ENCODE measurements at regions not wholly inside any gene's neighbourhood (a gene's known extent, or its start where the extent isn't known, plus 50 kb on each side); places are given as distances from the start of the nearest gene placed in this dataset.

DNA sequence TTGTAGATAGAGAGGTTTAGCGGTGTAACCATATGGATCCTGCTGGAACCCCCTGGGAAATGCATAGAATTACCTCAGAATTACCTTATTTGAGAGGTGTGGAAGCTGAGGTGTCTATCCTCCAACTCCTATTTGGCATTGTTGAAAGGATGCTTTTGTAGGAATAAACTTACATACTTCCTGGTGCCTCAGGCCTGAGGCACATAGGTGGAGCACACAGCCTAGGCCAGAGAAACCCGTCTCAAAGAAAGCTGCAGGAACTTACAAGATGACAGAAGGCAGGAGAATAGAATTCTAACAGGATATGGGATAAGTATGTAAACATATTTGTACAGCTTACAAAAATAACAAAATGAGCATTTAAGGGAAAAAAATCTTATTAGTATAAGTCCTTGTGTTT, 1507.2 kb upstream of the ZEB2 start:
- 72 to 84% (median 79%) methylated on average over 2 of the region's 2 CpGs for WGBS, 3 donors
- Histone ChIP-seq H3K9me3 (no peaks in the 10 kb centered on the region), H3K4me1 (no peaks in the 10 kb centered on the region), H3K27ac (no peak overlapping the region), H3K27me3 (ENCODE audit: insufficient read depth in 3 of 3, low read length in 2 of 3) (no peaks in the 10 kb centered on the region), H3K4me3 (no peak overlapping the region), H3K36me3 (ENCODE audit: insufficient read depth in 1 of 2, low read depth in 1 of 2) (no peaks in the 10 kb centered on the region)
- DNase-seq: no peak
- no peak for ATAC-seq
- intact Hi-C loops (cut with DNase I): no loop called here
- TF ChIP-seq CTCF (IDR thresholded peaks at IDR 0.05): no peak

DNA sequence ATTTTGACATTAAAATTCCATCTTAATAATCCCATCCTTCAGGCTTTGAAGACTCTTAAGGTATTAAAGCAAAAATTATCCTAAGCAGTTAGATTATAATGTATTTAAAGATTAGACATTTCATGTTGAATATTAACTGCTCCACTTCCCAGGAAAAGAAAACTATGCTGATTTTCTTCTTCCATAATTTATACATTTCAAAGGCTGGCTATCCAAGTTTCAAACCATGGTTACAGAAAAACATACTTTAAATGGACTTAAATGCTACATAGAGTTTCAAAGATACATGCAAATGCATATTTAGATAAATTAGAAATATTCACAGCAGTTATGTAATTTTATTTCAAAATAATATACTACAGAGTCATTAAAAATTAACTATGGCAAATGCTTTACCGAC, 1505.6 kb upstream of the ZEB2 start:
- DNase-seq: no peak
- TF ChIP-seq CTCF (IDR thresholded peaks at IDR 0.05): no peak
- H3K27me3 ChIP-seq (ENCODE audit: insufficient read depth in 3 of 3, low read length in 2 of 3): no peaks in the 10 kb centered on the region
- no peak overlapping the region for H3K4me3 ChIP-seq
- intact Hi-C loops (cut with DNase I): no loop called here
- no peaks in the 10 kb centered on the region for H3K4me1 ChIP-seq
- WGBS, 3 donors: 88 to 93% (median 92%) methylated on average over 1 of the region's 1 CpG
- no peak for ATAC-seq
- H3K27ac ChIP-seq: no peak overlapping the region
- no peaks in the 10 kb centered on the region for H3K9me3 ChIP-seq
- no peaks in the 10 kb centered on the region for H3K36me3 ChIP-seq (ENCODE audit: insufficient read depth in 1 of 2, low read depth in 1 of 2)

DNA sequence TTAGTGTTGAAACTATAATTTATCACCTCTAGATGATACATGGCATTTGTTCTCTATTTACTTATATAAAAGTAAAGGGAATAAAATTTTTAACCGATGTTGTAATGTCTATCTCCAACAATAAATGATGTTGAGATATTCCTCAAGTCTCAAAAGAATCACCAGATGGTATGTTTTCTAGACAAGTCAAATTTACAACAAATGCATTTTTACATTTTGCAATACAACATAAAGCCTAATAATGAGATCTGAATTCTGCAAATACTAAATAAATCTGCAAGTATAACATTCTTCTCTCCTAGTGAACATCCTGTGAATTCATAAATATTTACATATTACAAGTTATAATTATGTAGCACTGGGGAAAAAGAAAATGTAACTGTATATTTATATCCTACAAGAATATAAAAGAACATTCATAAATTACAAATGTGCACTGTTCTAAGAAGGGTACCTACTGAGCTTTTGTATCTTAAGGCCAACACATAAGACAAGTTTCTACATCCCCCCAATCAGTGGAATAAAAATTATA, 1504.4 kb upstream of the ZEB2 start:
- no peak overlapping the region for H3K27ac ChIP-seq
- H3K4me1 ChIP-seq: no peaks in the 10 kb centered on the region
- no peak overlapping the region for H3K4me3 ChIP-seq
- ATAC-seq (no peak), DNase-seq (no peak)
- no peaks in the 10 kb centered on the region for H3K27me3 ChIP-seq (ENCODE audit: insufficient read depth in 3 of 3, low read length in 2 of 3)
- intact Hi-C loops (cut with DNase I): no loop called here
- TF ChIP-seq CTCF (IDR thresholded peaks at IDR 0.05): no peak
- H3K36me3 ChIP-seq (ENCODE audit: insufficient read depth in 1 of 2, low read depth in 1 of 2): no peaks in the 10 kb centered on the region
- whole genome bisulfite sequencing, 3 donors: 80 to 85% (median 83%) methylated on average over 1 of the region's 1 CpG
- no peaks in the 10 kb centered on the region for H3K9me3 ChIP-seq

DNA sequence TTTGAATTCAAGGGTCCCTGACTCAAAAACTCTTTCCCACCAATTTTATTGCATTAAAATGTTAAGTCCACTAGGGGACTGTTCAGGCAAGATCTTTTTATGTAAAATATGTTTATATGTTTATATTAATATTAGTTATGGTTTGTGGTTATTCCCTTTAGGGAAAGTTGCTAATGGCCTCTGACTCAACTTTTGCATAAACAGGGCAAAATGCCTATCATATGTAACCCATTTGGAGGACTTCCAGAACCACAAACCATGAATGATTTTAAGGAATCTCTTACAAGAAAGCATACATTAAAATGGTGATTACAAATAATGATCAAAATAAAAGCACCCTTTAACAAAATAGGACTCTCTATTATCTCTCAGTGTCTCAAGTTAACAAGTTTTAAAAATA, 1484.5 kb upstream of the ZEB2 start:
- Histone ChIP-seq H3K4me3 (no peak overlapping the region), H3K27ac (no peak overlapping the region), H3K36me3 (ENCODE audit: insufficient read depth in 1 of 2, low read depth in 1 of 2) (no peaks in the 10 kb centered on the region), H3K9me3 (no peaks in the 10 kb centered on the region), H3K27me3 (ENCODE audit: insufficient read depth in 3 of 3, low read length in 2 of 3) (no peaks in the 10 kb centered on the region), H3K4me1 (no peaks in the 10 kb centered on the region)
- ATAC-seq: no peak
- no peak for DNase-seq
- TF ChIP-seq CTCF (IDR thresholded peaks at IDR 0.05): no peak
- intact Hi-C loops (cut with DNase I): no loop called here

DNA sequence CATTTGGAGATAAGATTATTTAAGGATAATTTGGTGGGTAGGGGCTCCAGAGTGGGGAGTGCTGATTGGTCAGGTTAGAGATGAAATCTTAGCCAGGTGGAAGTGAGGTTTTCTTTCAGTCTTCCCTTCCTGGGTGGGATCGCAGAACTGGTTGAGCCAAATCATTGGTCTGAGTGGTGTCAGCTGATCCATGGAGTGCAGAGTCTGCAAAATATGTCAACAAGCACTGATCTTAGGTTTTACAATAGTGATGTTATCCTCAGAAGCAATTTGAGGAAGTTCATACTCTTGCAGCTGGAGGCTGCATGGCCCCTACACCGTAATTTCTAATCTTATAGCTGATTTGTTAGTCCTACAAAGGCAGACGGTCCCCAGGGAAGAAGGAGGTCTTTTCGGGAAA, 1483.4 kb upstream of the ZEB2 start:
- DNase-seq (no peak), ATAC-seq (no peak)
- Histone ChIP-seq H3K9me3 (no peaks in the 10 kb centered on the region), H3K27me3 (ENCODE audit: insufficient read depth in 3 of 3, low read length in 2 of 3) (no peaks in the 10 kb centered on the region), H3K4me3 (no peak overlapping the region), H3K36me3 (ENCODE audit: insufficient read depth in 1 of 2, low read depth in 1 of 2) (no peaks in the 10 kb centered on the region), H3K27ac (no peak overlapping the region), H3K4me1 (no peaks in the 10 kb centered on the region)
- TF ChIP-seq CTCF (IDR thresholded peaks at IDR 0.05): no peak
- intact Hi-C loops (cut with DNase I): no loop called here
- WGBS, 3 donors: 80 to 81% (median 80%) methylated on average over 4 of the region's 4 CpGs

Measured in psoas muscle (tissue), 7 donors.